GM21786 (cell line): ENCODE measurements at regions not wholly inside any gene's neighbourhood (a gene's known extent, or its start where the extent isn't known, plus 50 kb on each side); places are given as distances from the start of the nearest gene placed in this dataset.

Experiments used
- ATAC-seq: cut with Tn5 transposase; IDR thresholded peaks from one replicate; pipeline ENCODE4 v1.9.1; 2021; ENCODE audit not compliant: unreplicated experiment

DNA sequence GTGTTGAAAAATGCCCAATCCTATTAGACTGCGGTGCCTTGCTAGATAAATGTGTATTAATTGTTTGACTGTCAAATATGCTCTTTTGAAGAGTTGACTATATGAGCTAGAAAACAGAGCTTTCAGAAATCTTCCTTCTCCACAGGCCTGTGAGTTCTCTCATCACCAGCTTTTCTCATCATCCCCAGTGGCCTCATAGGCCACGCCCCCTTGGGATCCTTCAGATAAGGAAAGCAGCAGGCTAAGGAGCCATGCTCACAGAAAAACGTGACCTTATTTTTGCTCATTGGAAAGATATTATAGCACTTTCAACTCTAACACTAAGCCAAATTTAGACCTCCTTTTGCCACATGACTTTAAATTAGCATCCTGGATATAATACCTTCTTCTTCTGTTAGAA, 514.4 kb upstream of the ARRDC4 start:
- no peak for ATAC-seq

DNA sequence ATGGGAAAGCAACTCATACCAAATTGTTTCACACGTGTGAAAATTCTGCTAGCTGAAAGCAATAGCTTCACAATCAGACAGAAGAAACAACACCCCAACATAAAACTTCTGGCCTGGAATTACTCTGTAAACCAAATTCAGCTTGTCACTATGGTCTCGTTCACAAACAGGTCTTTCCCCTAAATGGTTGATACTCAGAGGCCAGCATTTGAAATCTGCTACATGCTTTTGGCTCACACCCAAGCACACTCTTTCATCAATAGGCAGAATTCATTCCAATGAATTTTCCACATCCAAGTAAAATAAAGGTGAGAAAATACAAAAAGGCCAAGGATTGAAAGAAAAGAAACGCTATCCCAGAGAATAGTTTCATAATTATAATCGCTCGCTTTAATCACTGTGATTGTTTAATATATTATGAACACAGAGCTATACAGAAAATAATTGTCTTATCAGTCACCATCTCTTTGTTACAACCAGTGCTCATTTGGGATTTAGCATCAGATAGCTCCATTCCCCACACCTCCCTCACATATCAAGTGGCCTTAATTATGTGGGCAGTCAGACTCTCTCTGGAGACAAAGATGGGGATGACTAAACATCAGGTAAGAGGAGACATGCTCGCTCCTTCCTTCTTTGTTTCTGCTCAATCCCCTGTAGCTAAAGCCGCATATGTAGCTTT, 503.8 kb upstream of the ARRDC4 start:
- no peak for ATAC-seq

DNA sequence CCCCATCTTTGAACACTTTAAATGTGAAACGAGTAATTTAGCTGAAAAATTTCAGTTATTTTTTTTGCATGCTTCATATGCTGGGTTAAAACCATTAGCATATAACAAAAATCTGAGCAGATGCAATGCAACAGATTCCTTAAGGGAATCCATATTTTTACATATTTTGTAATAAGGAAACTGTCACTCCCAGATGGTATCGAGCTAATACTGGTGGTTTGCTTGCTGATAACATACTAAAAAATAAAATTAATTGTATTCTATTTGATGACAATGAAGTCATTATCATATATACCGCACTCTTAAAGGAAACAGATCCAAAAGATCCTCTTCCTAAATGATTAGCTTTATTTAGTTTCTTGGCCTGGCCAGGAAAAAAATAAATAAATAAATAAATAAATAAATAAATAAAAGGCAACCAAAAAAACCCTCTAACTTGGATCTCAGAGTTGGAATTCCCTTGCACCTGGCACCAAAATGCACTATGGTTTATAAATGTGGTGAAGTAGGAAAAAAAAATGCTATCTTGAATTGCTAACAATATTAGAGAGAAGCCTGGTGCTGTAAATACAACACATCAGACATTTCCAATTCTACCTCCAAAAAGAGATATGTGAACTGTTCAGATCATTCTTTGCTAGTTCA, 503.2 kb upstream of the ARRDC4 start:
- ATAC-seq: no peak

DNA sequence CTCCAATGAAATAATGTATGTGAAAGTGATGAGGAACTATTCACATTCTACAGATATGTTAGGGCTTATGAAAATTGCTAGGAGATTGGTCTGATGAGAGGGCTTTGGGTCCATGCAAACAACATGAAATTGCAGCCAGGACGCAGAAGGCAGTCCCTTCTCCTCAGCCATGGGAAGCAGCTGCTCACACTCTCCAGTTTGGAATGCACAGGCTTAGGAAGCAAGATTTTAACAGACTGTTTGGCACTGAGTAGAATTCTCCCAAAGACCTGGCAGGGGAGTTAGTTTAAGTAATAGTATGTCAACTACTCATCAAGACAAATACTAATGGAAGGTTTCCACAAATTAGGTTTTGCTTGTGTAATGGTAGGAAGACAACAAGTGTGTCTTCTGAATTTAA, 500.7 kb upstream of the ARRDC4 start:
- no peak for ATAC-seq

DNA sequence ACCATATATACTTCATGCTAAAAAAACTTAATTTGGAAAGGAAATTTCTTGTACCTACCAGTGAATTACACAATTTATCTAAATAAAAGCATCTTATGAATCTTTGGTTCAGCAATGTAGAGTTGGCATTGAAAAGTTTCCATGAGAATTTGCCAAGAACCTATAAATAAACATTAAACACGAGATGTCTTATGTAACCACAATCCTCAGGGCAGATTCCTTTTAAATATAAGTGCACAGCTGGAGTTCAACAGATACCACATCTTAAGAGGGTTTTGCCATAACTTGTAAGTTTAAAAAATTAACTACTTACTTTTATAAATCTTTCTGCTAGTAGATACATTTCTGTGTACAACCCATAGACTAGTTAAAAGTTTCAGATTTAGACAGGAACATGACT, 499.3 kb upstream of the ARRDC4 start:
- ATAC-seq: no peak

DNA sequence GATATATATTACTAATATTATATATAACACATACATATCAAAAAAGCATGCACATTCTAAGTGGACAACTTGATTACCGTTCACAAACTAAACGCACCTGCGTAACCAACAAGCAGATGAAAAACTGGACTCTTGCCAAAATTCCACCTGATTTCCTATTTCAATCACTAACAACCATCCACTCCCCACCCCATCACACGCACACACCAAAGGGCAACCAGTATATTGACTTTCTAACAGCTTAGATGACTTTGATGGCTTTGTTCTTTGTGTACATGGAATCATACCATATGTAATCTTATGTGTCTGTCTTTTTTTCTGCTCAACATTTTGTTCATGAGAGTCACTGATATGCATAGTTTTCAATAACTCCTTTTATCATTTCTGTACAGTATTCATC, 496.8 kb upstream of the ARRDC4 start:
- no peak for ATAC-seq

DNA sequence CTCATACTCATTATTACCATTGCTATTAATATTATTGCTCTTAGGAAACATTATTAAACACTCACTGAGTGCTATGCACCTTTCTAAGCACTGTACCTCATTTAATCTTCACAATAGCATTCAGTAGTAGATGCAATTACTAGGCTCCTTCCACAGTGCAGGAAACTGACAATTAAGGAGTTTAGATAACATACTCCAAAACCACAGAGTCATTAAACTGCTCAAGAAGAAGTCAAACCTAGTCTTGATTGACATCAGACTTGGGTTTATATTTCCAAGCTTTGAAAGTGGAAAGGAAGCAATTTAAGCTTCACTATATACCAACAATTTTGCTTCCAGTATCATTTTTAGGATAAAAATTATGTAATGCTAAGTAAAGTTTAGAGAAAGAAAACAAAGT, 490.1 kb upstream of the ARRDC4 start:
- ATAC-seq: no peak

DNA sequence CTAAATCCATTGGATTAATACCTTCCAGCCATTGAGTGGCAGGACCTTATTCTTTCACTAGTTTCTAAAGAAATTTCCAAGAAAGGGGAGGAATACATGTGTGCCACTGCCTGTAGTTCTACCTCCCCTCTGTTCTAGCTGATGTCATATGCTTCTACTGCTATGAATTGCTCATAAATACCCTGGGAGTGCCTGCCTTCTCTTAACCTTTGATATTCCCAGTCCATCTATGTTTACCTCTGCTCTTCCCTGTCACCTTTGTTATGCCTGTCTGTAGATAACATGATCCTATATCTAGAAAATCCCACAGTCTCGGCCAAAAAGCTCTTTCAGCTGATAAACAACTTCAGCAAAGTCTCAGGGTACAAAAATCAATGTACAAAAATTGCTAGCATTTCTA, 486.9 kb upstream of the ARRDC4 start:
- no peak for ATAC-seq

DNA sequence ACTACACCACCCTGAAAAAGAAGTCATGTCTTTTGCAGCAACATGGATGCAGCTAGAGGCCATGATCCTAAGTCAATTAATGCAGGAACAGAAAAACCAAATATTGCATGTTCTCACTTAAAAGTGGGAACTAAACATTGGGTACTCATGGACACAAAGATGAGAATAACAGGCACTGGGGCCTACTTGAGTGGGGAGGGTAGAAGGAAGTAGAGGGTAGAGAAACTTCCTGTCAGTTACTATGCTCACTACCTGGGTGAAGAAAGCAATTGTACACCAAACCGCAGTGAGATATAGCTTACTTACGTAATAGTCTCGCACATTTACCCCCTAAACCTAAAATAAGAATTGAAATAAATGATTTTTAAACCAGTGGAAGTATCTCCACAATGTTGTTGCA, 480.5 kb upstream of the ARRDC4 start:
- ATAC-seq: no peak

DNA sequence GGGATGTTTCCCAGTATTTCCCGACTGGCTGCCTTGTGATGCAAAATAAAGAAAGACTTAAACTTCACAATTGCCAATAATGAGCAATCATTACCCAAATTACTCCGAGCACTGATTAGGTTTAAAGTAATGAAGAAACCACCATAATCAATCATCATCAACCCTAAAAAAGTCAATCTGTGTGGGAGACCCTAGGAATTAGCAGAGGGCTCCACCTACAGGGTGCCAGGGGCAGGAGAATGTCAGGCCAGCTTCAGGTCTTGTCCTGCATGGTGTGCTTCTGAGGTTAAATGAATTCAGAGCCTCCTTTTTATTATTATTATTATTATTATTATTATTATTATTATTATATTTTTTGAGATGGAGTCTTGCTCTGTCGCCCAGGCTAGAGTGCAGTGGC, 478.0 kb upstream of the ARRDC4 start:
- ATAC-seq: no peak

DNA sequence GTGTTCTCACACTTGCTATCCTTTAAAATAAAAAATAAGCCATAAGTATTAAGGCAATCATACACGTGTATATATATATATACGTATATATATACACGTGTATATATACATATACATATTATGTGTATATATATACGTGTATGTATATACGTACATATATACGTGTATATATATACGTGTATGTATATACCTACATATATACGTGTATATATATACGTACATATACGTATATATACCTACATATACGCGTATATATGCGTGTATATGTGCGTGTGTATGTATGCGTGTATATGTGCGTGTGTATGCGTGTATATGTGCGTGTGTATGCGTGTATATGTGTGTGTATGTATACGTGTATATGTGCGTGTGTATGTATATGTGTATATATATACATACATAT, 477.3 kb upstream of the ARRDC4 start:
- no peak for ATAC-seq

DNA sequence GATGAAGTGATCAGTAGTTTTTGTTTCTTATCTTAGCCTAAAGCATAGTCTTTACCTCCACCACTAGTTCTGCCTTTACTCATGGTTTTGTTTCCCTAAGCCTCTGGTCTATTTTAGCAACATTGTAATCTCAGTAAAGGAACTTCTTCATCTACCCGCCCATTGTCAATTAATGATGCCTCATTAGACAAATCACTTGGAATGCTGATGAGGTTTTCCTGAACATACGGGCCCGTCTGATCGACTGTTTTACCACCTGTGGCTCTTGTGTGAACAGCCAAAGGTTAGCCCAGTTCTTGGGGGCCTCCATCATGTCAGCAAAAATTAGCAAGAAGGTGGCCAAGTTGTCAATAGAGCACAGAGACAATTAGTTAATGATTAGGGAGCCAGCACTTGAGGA, 470.1 kb upstream of the ARRDC4 start:
- ATAC-seq: no peak

DNA sequence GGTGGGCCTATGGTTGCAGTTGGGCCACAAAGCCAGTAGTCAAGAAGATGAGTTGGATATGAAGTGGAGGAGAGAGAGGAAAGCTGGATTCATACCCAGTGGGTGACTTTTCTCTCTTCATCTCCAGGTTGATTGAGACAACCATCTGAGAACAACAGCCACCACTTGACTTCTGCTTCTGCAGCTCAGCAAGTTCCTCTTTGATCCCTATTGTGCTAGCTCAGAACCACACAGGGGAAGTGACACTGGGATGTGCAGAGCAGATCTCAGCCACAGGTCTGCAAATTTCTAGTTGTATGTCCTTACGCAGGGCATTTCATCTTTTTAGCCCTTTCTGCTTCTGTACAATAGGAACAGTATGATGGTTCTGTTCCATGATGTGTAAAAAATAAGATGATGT, 459.2 kb upstream of the ARRDC4 start:
- ATAC-seq: no peak

DNA sequence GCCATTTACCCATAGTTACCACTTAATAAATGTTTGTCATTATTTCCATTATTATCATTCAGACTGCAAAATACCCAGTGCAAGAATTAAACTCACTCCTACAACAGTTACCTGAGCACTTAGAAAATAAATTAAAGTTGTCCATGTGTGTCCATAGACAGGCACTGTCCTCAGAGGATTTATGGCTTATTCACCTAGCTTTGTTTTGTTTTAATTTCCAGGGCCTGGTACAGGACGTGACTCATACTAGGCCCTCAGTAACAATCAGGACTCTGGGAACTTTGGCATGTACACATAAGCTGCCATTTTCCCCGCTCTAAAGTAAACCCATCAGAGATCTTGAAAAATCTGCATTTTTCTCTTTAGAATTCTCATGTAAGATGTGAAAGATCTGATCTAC, 458.5 kb upstream of the ARRDC4 start:
- ATAC-seq: no peak

DNA sequence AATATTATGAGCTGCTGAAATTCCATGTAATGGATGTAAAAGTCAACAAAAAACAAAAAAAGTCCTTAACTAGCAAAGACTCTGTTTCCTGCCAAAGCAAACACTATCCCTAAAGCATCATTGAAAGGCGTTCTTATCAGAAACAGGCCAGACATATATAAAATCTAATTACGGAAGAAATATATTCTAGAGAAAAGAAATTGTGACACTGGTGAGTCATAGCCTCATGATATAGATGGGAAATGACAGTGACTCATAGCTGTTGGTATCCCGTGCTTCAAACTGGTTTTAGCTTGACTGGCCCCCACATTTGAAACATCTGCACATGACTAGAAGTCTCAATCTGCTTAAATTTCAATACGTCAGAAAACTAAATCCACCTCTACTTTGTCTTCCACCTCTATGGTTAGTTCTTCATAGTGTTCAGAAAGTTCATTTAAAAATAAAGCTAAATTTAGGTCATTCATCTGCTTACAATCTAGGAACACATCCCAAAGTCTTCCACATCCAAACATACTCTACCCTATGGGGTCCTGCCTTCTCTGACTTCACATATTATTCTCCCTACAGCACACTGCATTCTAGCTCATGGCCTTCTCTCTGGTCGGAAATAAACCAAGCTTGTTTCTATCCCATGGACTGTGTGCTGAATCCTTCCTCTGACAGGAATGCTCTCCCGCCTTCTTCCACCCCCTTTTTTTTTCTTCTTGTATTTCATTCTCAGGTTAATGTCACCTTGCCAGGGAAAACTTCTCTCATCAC, 456.3 kb upstream of the ARRDC4 start:
- ATAC-seq: no peak

DNA sequence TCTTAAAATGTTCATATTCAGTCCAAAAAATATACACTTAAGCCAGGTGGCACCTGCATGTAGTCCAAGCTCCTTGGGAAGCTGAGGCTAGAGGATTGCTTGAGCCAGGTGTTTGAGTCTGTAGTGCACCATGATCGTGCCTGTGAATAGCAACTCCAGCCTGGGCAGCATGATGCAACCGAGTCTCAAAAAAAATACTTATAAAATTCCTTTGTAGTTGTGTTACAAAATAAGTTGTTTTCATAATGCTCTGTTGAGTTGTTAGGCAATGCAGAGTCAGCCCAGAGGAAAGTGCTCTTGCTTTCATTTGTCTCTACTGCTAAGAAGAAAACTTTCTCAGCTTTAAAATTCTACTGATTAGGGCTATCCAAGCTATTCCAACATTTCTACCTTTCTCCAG, 442.8 kb upstream of the ARRDC4 start:
- no peak for ATAC-seq

DNA sequence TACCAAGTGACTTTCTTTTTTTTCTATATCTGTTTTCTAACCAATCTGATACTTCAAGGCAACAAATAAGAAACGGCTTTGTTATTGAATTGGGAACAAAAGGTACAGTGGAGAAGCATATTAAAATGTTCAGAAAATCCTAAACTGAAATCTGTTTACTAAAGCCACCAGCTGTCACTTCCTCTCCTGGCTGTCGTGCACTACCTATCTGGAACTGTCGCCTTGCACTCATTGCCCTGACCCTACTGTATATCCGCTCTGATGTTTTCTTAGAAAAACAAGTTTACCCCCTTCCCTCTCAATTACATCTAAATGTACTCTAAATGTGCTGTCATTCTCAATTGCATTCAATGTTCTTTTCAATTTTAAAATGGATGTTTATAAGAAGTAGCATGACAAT, 439.8 kb upstream of the ARRDC4 start:
- no peak for ATAC-seq

DNA sequence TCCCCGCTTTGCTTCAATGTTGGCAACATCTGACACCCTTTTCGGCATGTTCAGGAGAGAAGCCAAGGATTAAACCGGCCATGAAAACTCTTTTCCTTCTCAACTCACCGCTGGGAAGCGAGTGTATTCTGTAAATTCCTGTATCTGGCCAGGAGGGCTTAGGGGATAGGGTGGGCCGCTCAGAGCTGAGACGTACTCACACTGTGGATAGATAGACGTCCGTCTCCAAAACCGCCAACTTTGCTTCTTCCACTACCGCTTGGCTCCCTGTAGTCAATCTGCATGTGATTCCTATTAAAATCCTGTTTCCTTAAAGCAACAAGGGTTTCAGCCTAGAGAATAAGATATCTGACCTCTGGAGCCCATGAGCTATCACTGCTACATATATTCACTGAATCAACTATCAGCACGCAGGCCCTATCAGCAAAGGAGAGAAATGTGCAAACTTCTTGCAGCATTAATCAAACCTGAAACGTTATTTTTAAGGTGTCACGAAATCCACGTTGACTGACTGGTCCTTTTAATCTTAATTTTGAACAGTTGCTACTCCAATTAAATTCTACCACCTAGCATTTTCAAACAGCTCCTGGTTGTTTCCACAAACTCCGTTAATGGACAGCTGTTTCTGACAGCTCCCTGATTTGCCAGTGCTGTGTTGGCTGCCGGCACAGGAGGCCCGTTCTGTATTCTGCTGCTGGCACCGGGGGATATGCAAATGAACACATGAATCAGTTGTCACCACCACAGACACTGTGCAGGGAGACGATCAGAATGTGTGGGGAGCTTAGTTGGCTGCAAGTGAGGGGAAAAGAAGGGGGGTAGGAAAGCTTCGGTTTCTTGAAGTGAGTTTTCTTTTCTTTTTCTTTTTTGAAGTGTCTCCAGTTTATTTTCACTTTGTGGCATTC, 438.9 kb upstream of the ARRDC4 start:
- no peak for ATAC-seq

DNA sequence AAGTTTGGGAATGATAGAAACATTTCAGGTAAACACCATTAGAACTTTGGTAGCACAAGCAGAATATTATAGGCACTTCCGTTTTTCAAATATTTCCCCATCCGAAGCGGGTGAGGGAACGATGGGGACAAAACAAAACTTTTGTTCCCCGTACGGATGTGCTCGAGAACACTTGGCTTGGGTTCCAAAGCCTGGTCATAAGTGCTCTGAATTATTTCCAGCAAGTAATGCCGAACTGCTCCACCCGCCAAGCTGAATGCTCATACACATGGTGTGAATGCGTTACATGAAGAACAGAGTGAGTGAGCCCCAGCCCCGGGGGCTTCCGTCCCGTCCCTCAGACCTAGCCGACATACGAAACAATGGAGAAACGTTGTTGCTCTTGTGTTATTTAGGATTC, 438.2 kb upstream of the ARRDC4 start:
- no peak for ATAC-seq

DNA sequence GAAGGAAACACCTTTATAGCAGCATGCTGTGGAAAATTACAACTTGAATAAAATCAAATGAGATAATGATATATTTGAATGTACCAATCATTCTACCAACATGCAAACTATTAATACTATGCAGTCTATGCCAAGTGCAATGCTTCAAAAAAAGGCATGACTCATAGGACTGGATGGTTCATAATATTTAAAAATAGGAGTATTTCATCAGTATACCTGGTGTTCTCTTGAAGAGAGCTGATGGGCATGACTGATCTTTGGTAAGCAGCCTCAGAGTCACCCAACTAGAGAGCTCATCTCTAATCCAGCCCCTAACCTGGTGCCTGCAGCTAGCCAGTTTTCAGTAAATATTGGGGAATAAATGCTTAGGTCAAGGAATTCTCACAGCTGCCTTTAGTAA, 434.7 kb upstream of the ARRDC4 start:
- no peak for ATAC-seq

DNA sequence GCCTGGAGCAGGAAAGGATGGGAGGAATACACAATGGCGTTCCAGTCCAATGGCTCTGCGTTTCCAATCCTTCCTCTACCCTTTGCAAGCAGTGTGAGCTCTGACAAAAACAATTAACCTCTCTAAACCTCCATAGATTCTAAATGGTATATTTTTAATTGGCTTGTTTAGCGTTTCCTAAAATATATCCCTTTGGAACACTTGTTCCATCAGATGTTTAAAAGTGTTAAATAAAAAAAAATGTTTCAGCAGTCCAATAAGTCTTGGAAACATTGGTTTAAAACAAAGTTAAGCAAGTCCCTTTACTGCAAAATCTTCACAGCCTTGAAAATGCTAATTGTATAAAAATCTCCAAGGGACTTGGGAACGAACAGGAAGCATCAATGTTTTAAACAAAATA, 432.3 kb upstream of the ARRDC4 start:
- ATAC-seq: no peak
